Activated CD4-positive, alpha-beta T cell treated with anti-CD3 and anti-CD28 coated beads, Interleukin-2, amount 50 U/mL, for 1 hour (primary cell): ENCODE measurements at regions not wholly inside any gene's neighbourhood (a gene's known extent, or its start where the extent isn't known, plus 50 kb on each side); places are given as distances from the start of the nearest gene placed in this dataset.

Source experiments
- DNase-seq: peaks from one replicate; pipeline ENCODE4 v3.0.0-alpha.2; 2020

GRCh38 chr4:24091639-24092233, 201.9 kb upstream of the PPARGC1A start:
- DNase-seq: no peak

GRCh38 chr4:24089851-24090534, 200.1 kb upstream of the PPARGC1A start:
- no peak for DNase-seq

GRCh38 chr4:24080871-24081270, 191.0 kb upstream of the PPARGC1A start:
- no peak for DNase-seq

- no peak for DNase-seq
Measured at GRCh38 chr4:24078347-24078962, 188.6 kb upstream of the PPARGC1A start.

- no peak for DNase-seq
Measured at GRCh38 chr4:24076811-24077210, 187.0 kb upstream of the PPARGC1A start.

- no peak for DNase-seq
Measured at GRCh38 chr4:24073948-24074347, 184.1 kb upstream of the PPARGC1A start.

GRCh38 chr4:24071612-24072372, 181.9 kb upstream of the PPARGC1A start:
- no peak for DNase-seq

GRCh38 chr4:24070117-24070516, 180.3 kb upstream of the PPARGC1A start:
- DNase-seq: no peak

- DNase-seq: no peak
Measured at GRCh38 chr4:24067367-24068193, 177.7 kb upstream of the PPARGC1A start.

- DNase-seq: no peak
Measured at GRCh38 chr4:24065974-24066373, 176.1 kb upstream of the PPARGC1A start.

- no peak for DNase-seq
Measured at GRCh38 chr4:24063731-24064130, 173.9 kb upstream of the PPARGC1A start.

- DNase-seq: no peak
Measured at GRCh38 chr4:24060932-24061331, 171.1 kb upstream of the PPARGC1A start.

- DNase-seq: no peak
Measured at GRCh38 chr4:24059839-24060238, 170.0 kb upstream of the PPARGC1A start.

GRCh38 chr4:24057915-24058559, 168.2 kb upstream of the PPARGC1A start:
- DNase-seq: no peak

GRCh38 chr4:24056289-24056688, 166.4 kb upstream of the PPARGC1A start:
- DNase-seq: no peak

GRCh38 chr4:24055623-24056022, 165.8 kb upstream of the PPARGC1A start:
- DNase-seq: no peak

GRCh38 chr4:24054910-24055309, 165.1 kb upstream of the PPARGC1A start:
- DNase-seq: no peak

GRCh38 chr4:24053934-24054333, 164.1 kb upstream of the PPARGC1A start:
- no peak for DNase-seq

GRCh38 chr4:24044610-24045589, 155.1 kb upstream of the PPARGC1A start:
- no peak for DNase-seq

GRCh38 chr4:24042094-24042493, 152.2 kb upstream of the PPARGC1A start:
- no peak for DNase-seq

- no peak for DNase-seq
Measured at GRCh38 chr4:24040811-24041210, 151.0 kb upstream of the PPARGC1A start.
